Colonic mucosa (tissue), 4 donors: ENCODE measurements at regions not wholly inside any gene's neighbourhood (a gene's known extent, or its start where the extent isn't known, plus 50 kb on each side); places are given as distances from the start of the nearest gene placed in this dataset.

Experiments used
- DNase-seq: peaks from one replicate; pipeline ENCODE4 v3.0.0-alpha.2; 2020
- H3K27ac ChIP-seq: fragments of 200-600 bp; one replicate; pipeline ENCODE4 v1.8.0; 2021
- H3K27me3 ChIP-seq: fragments of 200-600 bp; one replicate; pipeline ENCODE4 v1.8.0; 2021
- H3K36me3 ChIP-seq: fragments of 200-600 bp; one replicate; pipeline ENCODE4 v1.8.0; 2021
- H3K4me1 ChIP-seq: fragments of 200-600 bp; one replicate; pipeline ENCODE4 v1.8.0; 2021; ENCODE audit warnings: mild to moderate bottlenecking
- H3K4me3 ChIP-seq: fragments of 200-600 bp; one replicate; pipeline ENCODE4 v1.8.0; 2021
- H3K9ac ChIP-seq, 2 donors: one replicate each; pipeline ENCODE4 v1.7.0; 2013; ENCODE audit warnings: control low read depth in 2 of 2, low read depth in 2 of 2, low read length in 2 of 2
- H3K9me3 ChIP-seq: fragments of 200-600 bp; one replicate; pipeline ENCODE4 v1.8.0; 2021
- CTCF ChIP-seq: fragments of 200-600 bp; IDR thresholded peaks from one replicate; pipeline ENCODE4 v1.8.0; 2022; ENCODE audit warnings: antibody characterized with exemption, mild to moderate bottlenecking
- intact Hi-C: fragments of 100-400 bp; cut with DNase I; formaldehyde crosslinking; loops from one replicate; pipeline ENCODE4 v1.14.1; 2022
- donor health status: healthy.
- donor health status: DM: no; HTN: no; CAD: no.
- donor health status: DM: no; HTN: no; CAD: no.

- no peak overlapping the region for H3K4me3 ChIP-seq
- TF ChIP-seq CTCF: no peak
- H3K9me3 ChIP-seq: no peaks in the 10 kb centered on the region
- H3K27ac ChIP-seq: no peak overlapping the region
- no peaks in the 10 kb centered on the region for H3K27me3 ChIP-seq
- H3K36me3 ChIP-seq: no peaks in the 10 kb centered on the region
- no peaks in the 10 kb centered on the region for H3K4me1 ChIP-seq
- no peak overlapping the region for H3K9ac ChIP-seq
- no peak for DNase-seq
- intact Hi-C loops: no loop called here
Observed at GRCh38 chr6:128767705-128768104, 115.2 kb upstream of the LAMA2 start.

GRCh38 chr6:128767150-128767549 is 115.8 kb upstream of the LAMA2 start:
- no peaks in the 10 kb centered on the region for H3K4me1 ChIP-seq
- no peaks in the 10 kb centered on the region for H3K9me3 ChIP-seq
- DNase-seq: no peak
- intact Hi-C loops: no loop called here
- H3K4me3 ChIP-seq: no peak overlapping the region
- H3K36me3 ChIP-seq: no peaks in the 10 kb centered on the region
- no peaks in the 10 kb centered on the region for H3K27me3 ChIP-seq
- H3K9ac ChIP-seq: no peak overlapping the region
- H3K27ac ChIP-seq: no peak overlapping the region
- no peak for TF ChIP-seq CTCF

- intact Hi-C loops: no loop called here
- no peaks in the 10 kb centered on the region for H3K9me3 ChIP-seq
- H3K4me3 ChIP-seq: no peak overlapping the region
Observed at GRCh38 chr6:128763599-128764300, 119.2 kb upstream of the LAMA2 start.

GRCh38 chr6:128759901-128760300 is 123.0 kb upstream of the LAMA2 start:
- no peaks in the 10 kb centered on the region for H3K27me3 ChIP-seq
- no peaks in the 10 kb centered on the region for H3K36me3 ChIP-seq
- no peak overlapping the region for H3K9ac ChIP-seq
- H3K9me3 ChIP-seq: no peaks in the 10 kb centered on the region
- no peak overlapping the region for H3K4me3 ChIP-seq
- H3K4me1 ChIP-seq: no peaks in the 10 kb centered on the region
- intact Hi-C loops: no loop called here
- no peak for TF ChIP-seq CTCF
- DNase-seq: no peak
- no peak overlapping the region for H3K27ac ChIP-seq

More at GRCh38 chr6:128763599-128764300, 119.2 kb upstream of the LAMA2 start:
- H3K36me3 ChIP-seq: no peaks in the 10 kb centered on the region
- H3K4me1 ChIP-seq: no peaks in the 10 kb centered on the region
- DNase-seq: no peak
- H3K27me3 ChIP-seq: no peaks in the 10 kb centered on the region
- H3K9ac ChIP-seq: no peak overlapping the region
- no peak overlapping the region for H3K27ac ChIP-seq
- no peak for TF ChIP-seq CTCF

- no peak overlapping the region for H3K27ac ChIP-seq
- H3K27me3 ChIP-seq: no peaks in the 10 kb centered on the region
- H3K4me3 ChIP-seq: no peak overlapping the region
- H3K36me3 ChIP-seq: no peaks in the 10 kb centered on the region
- TF ChIP-seq CTCF: no peak
- DNase-seq: no peak
- H3K9me3 ChIP-seq: no peaks in the 10 kb centered on the region
- no peaks in the 10 kb centered on the region for H3K4me1 ChIP-seq
- H3K9ac ChIP-seq: no peak overlapping the region
- intact Hi-C loops: no loop called here
Observed at GRCh38 chr6:128759447-128759846, 123.5 kb upstream of the LAMA2 start.
